ENCODE measurements at regions not wholly inside any gene's neighbourhood (a gene's known extent, or its start where the extent isn't known, plus 50 kb on each side); places are given as distances from the start of the nearest gene placed in this dataset.

- no peak for TF ChIP-seq CTCF (IDR thresholded peaks at IDR 0.05; ENCODE audit: borderline replicate concordance, extremely low read depth, low read length, poor library complexity, severe bottlenecking)
- no peak for TF ChIP-seq EZH2 (IDR thresholded peaks at IDR 0.05; ENCODE audit: borderline replicate concordance, low read depth, low read length, severe bottlenecking)
- no peaks in the 10 kb centered on the region for H3K36me3 ChIP-seq (ENCODE audit: insufficient read depth, low read length)
- H3K9ac ChIP-seq (ENCODE audit: low read depth, low read length) = no peak overlapping the region
- H3K4me1 ChIP-seq (ENCODE audit: insufficient read depth, low read length) = no peaks in the 10 kb centered on the region
- no peaks in the 10 kb centered on the region for H3K79me2 ChIP-seq (ENCODE audit: insufficient read depth, low read length)
- H3K4me2 ChIP-seq (ENCODE audit: insufficient read depth, low read length) = no peak overlapping the region
- H3K27me3 ChIP-seq (ENCODE audit: insufficient read depth, low read length, poor library complexity) = no peaks in the 10 kb centered on the region
- no peaks in the 10 kb centered on the region for H4K20me1 ChIP-seq (ENCODE audit: insufficient read depth, low read length)
- H3K4me3 ChIP-seq (ENCODE audit: low read depth in 1 of 2, low read length in 2 of 2) = no peak overlapping the region
- no peak overlapping the region for H3K27ac ChIP-seq (ENCODE audit: low read length)
- no peaks in the 10 kb centered on the region for H3K9me3 ChIP-seq (ENCODE audit: insufficient read depth, low read length, severe bottlenecking)
- ATAC-seq (ENCODE audit: insufficient read depth, low read depth) = no peak
- no peak for DNase-seq
- H2AFZ ChIP-seq (ENCODE audit: low read depth, low read length) = no peak overlapping the region
These were observed 134.2 kb upstream of the HDGFL1 start for GRCh38 chr6:22435151-22435550.

GRCh38 chr6:22436134-22436533 is 133.2 kb upstream of the HDGFL1 start:
- H2AFZ ChIP-seq (ENCODE audit: low read depth, low read length) = no peak overlapping the region
- TF ChIP-seq CTCF (IDR thresholded peaks at IDR 0.05; ENCODE audit: borderline replicate concordance, extremely low read depth, low read length, poor library complexity, severe bottlenecking) (no peak), EZH2 (IDR thresholded peaks at IDR 0.05; ENCODE audit: borderline replicate concordance, low read depth, low read length, severe bottlenecking) (no peak)
- no peak for ATAC-seq (ENCODE audit: insufficient read depth, low read depth)
- no peak for DNase-seq
- H3K4me2 ChIP-seq (ENCODE audit: insufficient read depth, low read length) = no peak overlapping the region
- no peaks in the 10 kb centered on the region for H3K36me3 ChIP-seq (ENCODE audit: insufficient read depth, low read length)
- no peaks in the 10 kb centered on the region for H4K20me1 ChIP-seq (ENCODE audit: insufficient read depth, low read length)
- H3K27ac ChIP-seq (ENCODE audit: low read length) = no peak overlapping the region
- H3K9me3 ChIP-seq (ENCODE audit: insufficient read depth, low read length, severe bottlenecking) = no peaks in the 10 kb centered on the region
- no peaks in the 10 kb centered on the region for H3K79me2 ChIP-seq (ENCODE audit: insufficient read depth, low read length)
- no peak overlapping the region for H3K4me3 ChIP-seq (ENCODE audit: low read depth in 1 of 2, low read length in 2 of 2)
- no peaks in the 10 kb centered on the region for H3K27me3 ChIP-seq (ENCODE audit: insufficient read depth, low read length, poor library complexity)
- H3K4me1 ChIP-seq (ENCODE audit: insufficient read depth, low read length) = no peaks in the 10 kb centered on the region
- no peak overlapping the region for H3K9ac ChIP-seq (ENCODE audit: low read depth, low read length)

GRCh38 chr6:22437665-22438064 is 131.7 kb upstream of the HDGFL1 start:
- TF ChIP-seq CTCF (IDR thresholded peaks at IDR 0.05; ENCODE audit: borderline replicate concordance, extremely low read depth, low read length, poor library complexity, severe bottlenecking) = no peak
- no peak for TF ChIP-seq EZH2 (IDR thresholded peaks at IDR 0.05; ENCODE audit: borderline replicate concordance, low read depth, low read length, severe bottlenecking)
- Histone ChIP-seq H3K36me3 (ENCODE audit: insufficient read depth, low read length) (no peaks in the 10 kb centered on the region), H3K27me3 (ENCODE audit: insufficient read depth, low read length, poor library complexity) (no peaks in the 10 kb centered on the region), H3K27ac (ENCODE audit: low read length) (no peak overlapping the region), H2AFZ (ENCODE audit: low read depth, low read length) (no peak overlapping the region), H3K9me3 (ENCODE audit: insufficient read depth, low read length, severe bottlenecking) (no peaks in the 10 kb centered on the region), H3K4me1 (ENCODE audit: insufficient read depth, low read length) (no peaks in the 10 kb centered on the region), H3K4me3 (ENCODE audit: low read depth in 1 of 2, low read length in 2 of 2) (no peak overlapping the region), H3K79me2 (ENCODE audit: insufficient read depth, low read length) (no peaks in the 10 kb centered on the region), H3K9ac (ENCODE audit: low read depth, low read length) (no peak overlapping the region), H4K20me1 (ENCODE audit: insufficient read depth, low read length) (no peaks in the 10 kb centered on the region), H3K4me2 (ENCODE audit: insufficient read depth, low read length) (no peak overlapping the region)
- DNase-seq (no peak), ATAC-seq (ENCODE audit: insufficient read depth, low read depth) (no peak)

GRCh38 chr6:22442826-22443225 is 126.5 kb upstream of the HDGFL1 start:
- Histone ChIP-seq H3K4me3 (ENCODE audit: low read depth in 1 of 2, low read length in 2 of 2) (no peak overlapping the region), H3K4me2 (ENCODE audit: insufficient read depth, low read length) (no peak overlapping the region), H3K9ac (ENCODE audit: low read depth, low read length) (no peak overlapping the region), H3K9me3 (ENCODE audit: insufficient read depth, low read length, severe bottlenecking) (no peaks in the 10 kb centered on the region), H3K36me3 (ENCODE audit: insufficient read depth, low read length) (no peaks in the 10 kb centered on the region), H3K4me1 (ENCODE audit: insufficient read depth, low read length) (no peaks in the 10 kb centered on the region), H3K27ac (ENCODE audit: low read length) (no peak overlapping the region), H4K20me1 (ENCODE audit: insufficient read depth, low read length) (no peaks in the 10 kb centered on the region), H3K27me3 (ENCODE audit: insufficient read depth, low read length, poor library complexity) (no peaks in the 10 kb centered on the region), H3K79me2 (ENCODE audit: insufficient read depth, low read length) (no peaks in the 10 kb centered on the region), H2AFZ (ENCODE audit: low read depth, low read length) (no peak overlapping the region)
- no peak for TF ChIP-seq EZH2 (IDR thresholded peaks at IDR 0.05; ENCODE audit: borderline replicate concordance, low read depth, low read length, severe bottlenecking)
- TF ChIP-seq CTCF (IDR thresholded peaks at IDR 0.05; ENCODE audit: borderline replicate concordance, extremely low read depth, low read length, poor library complexity, severe bottlenecking) = no peak
- ATAC-seq (ENCODE audit: insufficient read depth, low read depth) (no peak), DNase-seq (no peak)
